ENCODE measurements at regions not wholly inside any gene's neighbourhood (a gene's known extent, or its start where the extent isn't known, plus 50 kb on each side); places are given as distances from the start of the nearest gene placed in this dataset.

DNA sequence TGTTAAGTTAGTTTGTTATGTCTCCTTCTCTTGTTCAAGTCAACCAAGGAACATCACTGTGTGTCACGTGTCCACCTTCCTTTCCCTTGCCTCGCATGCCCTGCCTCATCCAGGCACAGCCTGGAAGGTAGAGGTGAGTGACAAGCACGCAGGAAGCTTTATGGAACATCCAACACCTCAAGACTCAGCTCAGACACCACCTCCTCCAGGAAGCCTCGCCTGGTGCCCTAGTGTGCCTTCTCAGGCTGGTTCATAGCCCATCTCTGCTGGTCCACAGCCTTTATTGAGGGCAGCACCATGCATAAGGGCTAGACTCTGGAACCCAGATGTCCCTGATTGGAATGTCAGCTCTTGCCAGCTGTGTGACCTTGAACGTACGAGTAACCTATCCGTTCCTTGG, 224.3 kb downstream of the ANKRD60 start:
- no peak overlapping the region for H3K27ac ChIP-seq (replicated peaks)
- no peak for TF ChIP-seq GABPA (IDR thresholded peaks at IDR 0.05; ENCODE audit: low read depth)
- TF ChIP-seq, protein P1, sequence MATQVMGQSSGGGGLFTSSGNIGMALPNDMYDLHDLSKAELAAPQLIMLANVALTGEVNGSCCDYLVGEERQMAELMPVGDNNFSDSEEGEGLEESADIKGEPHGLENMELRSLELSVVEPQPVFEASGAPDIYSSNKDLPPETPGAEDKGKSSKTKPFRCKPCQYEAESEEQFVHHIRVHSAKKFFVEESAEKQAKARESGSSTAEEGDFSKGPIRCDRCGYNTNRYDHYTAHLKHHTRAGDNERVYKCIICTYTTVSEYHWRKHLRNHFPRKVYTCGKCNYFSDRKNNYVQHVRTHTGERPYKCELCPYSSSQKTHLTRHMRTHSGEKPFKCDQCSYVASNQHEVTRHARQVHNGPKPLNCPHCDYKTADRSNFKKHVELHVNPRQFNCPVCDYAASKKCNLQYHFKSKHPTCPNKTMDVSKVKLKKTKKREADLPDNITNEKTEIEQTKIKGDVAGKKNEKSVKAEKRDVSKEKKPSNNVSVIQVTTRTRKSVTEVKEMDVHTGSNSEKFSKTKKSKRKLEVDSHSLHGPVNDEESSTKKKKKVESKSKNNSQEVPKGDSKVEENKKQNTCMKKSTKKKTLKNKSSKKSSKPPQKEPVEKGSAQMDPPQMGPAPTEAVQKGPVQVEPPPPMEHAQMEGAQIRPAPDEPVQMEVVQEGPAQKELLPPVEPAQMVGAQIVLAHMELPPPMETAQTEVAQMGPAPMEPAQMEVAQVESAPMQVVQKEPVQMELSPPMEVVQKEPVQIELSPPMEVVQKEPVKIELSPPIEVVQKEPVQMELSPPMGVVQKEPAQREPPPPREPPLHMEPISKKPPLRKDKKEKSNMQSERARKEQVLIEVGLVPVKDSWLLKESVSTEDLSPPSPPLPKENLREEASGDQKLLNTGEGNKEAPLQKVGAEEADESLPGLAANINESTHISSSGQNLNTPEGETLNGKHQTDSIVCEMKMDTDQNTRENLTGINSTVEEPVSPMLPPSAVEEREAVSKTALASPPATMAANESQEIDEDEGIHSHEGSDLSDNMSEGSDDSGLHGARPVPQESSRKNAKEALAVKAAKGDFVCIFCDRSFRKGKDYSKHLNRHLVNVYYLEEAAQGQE (IDR thresholded peaks at IDR 0.05; ENCODE audit: insufficient replicate concordance, low read depth), result no peak
- TF ChIP-seq SPI1 (IDR thresholded peaks at IDR 0.05; ENCODE audit: borderline replicate concordance, low read depth), result no peak
- TF ChIP-seq POLR2AphosphoS5 (IDR thresholded peaks at IDR 0.05; ENCODE audit: low read depth), result no peak
- TF ChIP-seq, protein P2, sequence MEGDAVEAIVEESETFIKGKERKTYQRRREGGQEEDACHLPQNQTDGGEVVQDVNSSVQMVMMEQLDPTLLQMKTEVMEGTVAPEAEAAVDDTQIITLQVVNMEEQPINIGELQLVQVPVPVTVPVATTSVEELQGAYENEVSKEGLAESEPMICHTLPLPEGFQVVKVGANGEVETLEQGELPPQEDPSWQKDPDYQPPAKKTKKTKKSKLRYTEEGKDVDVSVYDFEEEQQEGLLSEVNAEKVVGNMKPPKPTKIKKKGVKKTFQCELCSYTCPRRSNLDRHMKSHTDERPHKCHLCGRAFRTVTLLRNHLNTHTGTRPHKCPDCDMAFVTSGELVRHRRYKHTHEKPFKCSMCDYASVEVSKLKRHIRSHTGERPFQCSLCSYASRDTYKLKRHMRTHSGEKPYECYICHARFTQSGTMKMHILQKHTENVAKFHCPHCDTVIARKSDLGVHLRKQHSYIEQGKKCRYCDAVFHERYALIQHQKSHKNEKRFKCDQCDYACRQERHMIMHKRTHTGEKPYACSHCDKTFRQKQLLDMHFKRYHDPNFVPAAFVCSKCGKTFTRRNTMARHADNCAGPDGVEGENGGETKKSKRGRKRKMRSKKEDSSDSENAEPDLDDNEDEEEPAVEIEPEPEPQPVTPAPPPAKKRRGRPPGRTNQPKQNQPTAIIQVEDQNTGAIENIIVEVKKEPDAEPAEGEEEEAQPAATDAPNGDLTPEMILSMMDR (IDR thresholded peaks at IDR 0.05; ENCODE audit: insufficient read depth, low read length), result no peak
- H3K27me3 ChIP-seq (ENCODE audit: insufficient read depth, poor library complexity, severe bottlenecking), result no peaks in the 10 kb centered on the region
- no peak overlapping the region for H3K4me3 ChIP-seq (replicated peaks; ENCODE audit: insufficient read depth, low read length)
- DNase-seq (ENCODE audit: low read depth in 1 of 2, low spot score in 1 of 2), result no peak

DNA sequence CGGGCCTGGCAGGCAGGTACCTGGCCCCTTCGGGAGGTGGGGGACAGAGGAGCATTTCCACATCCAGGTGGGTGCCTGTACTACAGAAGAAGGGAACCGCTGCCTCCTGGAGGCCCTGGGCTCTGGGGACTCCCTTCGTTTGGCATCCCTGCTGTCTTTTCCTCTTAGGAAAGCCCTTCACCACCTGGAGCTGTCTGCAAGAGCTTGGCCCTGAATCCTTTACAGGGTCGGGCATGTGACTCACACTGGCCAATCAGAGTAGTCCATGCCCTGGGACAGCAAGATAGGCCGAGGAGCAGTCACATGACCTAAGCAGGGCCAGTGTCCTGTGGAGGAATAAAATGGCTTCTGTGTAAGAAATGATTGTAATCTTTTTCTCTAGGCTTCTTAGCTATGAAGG, 224.9 kb downstream of the ANKRD60 start:
- Histone ChIP-seq H3K27me3 (ENCODE audit: insufficient read depth, poor library complexity, severe bottlenecking) (no peaks in the 10 kb centered on the region), H3K4me3 (replicated peaks; ENCODE audit: insufficient read depth, low read length) (no peak overlapping the region), H3K27ac (replicated peaks) (no peak overlapping the region)
- no peak for DNase-seq (ENCODE audit: low read depth in 1 of 2, low spot score in 1 of 2)
- TF ChIP-seq, protein P1 (IDR thresholded peaks at IDR 0.05; ENCODE audit: insufficient replicate concordance, low read depth), result no peak
- TF ChIP-seq GABPA (IDR thresholded peaks at IDR 0.05; ENCODE audit: low read depth) (no peak), POLR2AphosphoS5 (IDR thresholded peaks at IDR 0.05; ENCODE audit: low read depth) (no peak), SPI1 (IDR thresholded peaks at IDR 0.05; ENCODE audit: borderline replicate concordance, low read depth) (no peak)
- TF ChIP-seq, protein P2 (IDR thresholded peaks at IDR 0.05; ENCODE audit: insufficient read depth, low read length), result no peak

DNA sequence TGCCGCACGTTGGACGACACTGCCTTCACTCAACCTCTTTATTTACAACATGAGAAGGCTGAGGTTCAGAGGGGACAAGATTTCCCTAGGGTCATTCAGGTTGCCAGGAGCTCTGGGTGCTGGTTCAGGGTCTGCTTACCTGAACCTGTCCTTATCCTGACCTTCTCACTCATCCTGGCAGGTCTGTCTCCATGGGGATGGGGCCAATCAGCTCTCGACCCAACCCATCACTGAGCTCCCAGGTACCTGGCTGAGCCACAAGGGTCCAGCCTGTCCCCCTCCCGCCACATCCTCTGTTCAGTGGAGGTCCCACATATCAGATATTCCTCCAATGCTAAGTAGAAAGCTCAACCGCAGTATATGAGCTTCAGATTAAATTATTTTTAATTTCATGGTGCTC, 225.6 kb downstream of the ANKRD60 start:
- no peak overlapping the region for H3K4me3 ChIP-seq (replicated peaks; ENCODE audit: insufficient read depth, low read length)
- no peak for TF ChIP-seq POLR2AphosphoS5 (IDR thresholded peaks at IDR 0.05; ENCODE audit: low read depth)
- TF ChIP-seq, protein P1 (IDR thresholded peaks at IDR 0.05; ENCODE audit: insufficient replicate concordance, low read depth), result no peak
- TF ChIP-seq, protein P2 (IDR thresholded peaks at IDR 0.05; ENCODE audit: insufficient read depth, low read length), result no peak
- no peak for TF ChIP-seq SPI1 (IDR thresholded peaks at IDR 0.05; ENCODE audit: borderline replicate concordance, low read depth)
- DNase-seq (ENCODE audit: low read depth in 1 of 2, low spot score in 1 of 2), result no peak
- no peak overlapping the region for H3K27ac ChIP-seq (replicated peaks)
- H3K27me3 ChIP-seq (ENCODE audit: insufficient read depth, poor library complexity, severe bottlenecking), result no peaks in the 10 kb centered on the region
